ENCODE measurements at regions not wholly inside any gene's neighbourhood (a gene's known extent, or its start where the extent isn't known, plus 50 kb on each side); places are given as distances from the start of the nearest gene placed in this dataset.

GRCh38 chr9:135372036-135372435, 107.5 kb upstream of the PPP1R26 start:
- Histone ChIP-seq H3K4me3 (no peak overlapping the region), H3K36me3 (no peaks in the 10 kb centered on the region), H3K27ac (replicated peaks in 1 of 4) (no peak overlapping the region), H3K4me1 (no peaks in the 10 kb centered on the region), H3K27me3 (peaks cover 0 to 73% (median 4%) of the 10 kb centered on the region in 4 donors), H3K9me3 (no peaks in the 10 kb centered on the region)
- TF ChIP-seq POLR2A (IDR thresholded peaks at IDR 0.05; ENCODE audit: low read depth): no peak
- no peak for TF ChIP-seq EP300 (IDR thresholded peaks at IDR 0.05)
- TF ChIP-seq CTCF (IDR thresholded peaks at IDR 0.05): no peak
- no peak for TF ChIP-seq POLR2AphosphoS5 (IDR thresholded peaks at IDR 0.05)
- DNase-seq (ENCODE audit: extremely low spot score): no peak
- 66% methylated on average over 9 of the region's 16 CpGs for WGBS
- intact Hi-C loops (cut with DNase I): no loop called here

GRCh38 chr9:135372501-135373008, 107.0 kb upstream of the PPP1R26 start:
- 88% methylated on average over 18 of the region's 21 CpGs for WGBS
- Histone ChIP-seq H3K36me3 (no peaks in the 10 kb centered on the region), H3K4me3 (no peak overlapping the region), H3K9me3 (no peaks in the 10 kb centered on the region), H3K4me1 (no peaks in the 10 kb centered on the region), H3K27me3 (peaks cover 0 to 73% (median 4%) of the 10 kb centered on the region in 4 donors), H3K27ac (replicated peaks in 1 of 4) (no peak overlapping the region)
- DNase-seq (ENCODE audit: extremely low spot score): no peak
- intact Hi-C loops (cut with DNase I): no loop called here
- TF ChIP-seq POLR2A (IDR thresholded peaks at IDR 0.05; ENCODE audit: low read depth) (no peak), CTCF (IDR thresholded peaks at IDR 0.05) (no peak), EP300 (IDR thresholded peaks at IDR 0.05) (no peak), POLR2AphosphoS5 (IDR thresholded peaks at IDR 0.05) (no peak)

- no peak for DNase-seq (ENCODE audit: extremely low spot score)
- H3K36me3 ChIP-seq: no peaks in the 10 kb centered on the region
- no peak for TF ChIP-seq CTCF (IDR thresholded peaks at IDR 0.05)
- no peak for TF ChIP-seq POLR2AphosphoS5 (IDR thresholded peaks at IDR 0.05)
- TF ChIP-seq POLR2A (IDR thresholded peaks at IDR 0.05; ENCODE audit: low read depth): no peak
- TF ChIP-seq EP300 (IDR thresholded peaks at IDR 0.05): no peak
- no peak overlapping the region for H3K4me3 ChIP-seq
- no peaks in the 10 kb centered on the region for H3K4me1 ChIP-seq
- H3K9me3 ChIP-seq: no peaks in the 10 kb centered on the region
- peaks cover 0 to 78% (median 4%) of the 10 kb centered on the region in 4 donors for H3K27me3 ChIP-seq
- intact Hi-C loops (cut with DNase I): no loop called here
- 85% methylated on average over 21 of the region's 22 CpGs for WGBS
- H3K27ac ChIP-seq (replicated peaks in 1 of 4): no peak overlapping the region
These were observed 106.4 kb upstream of the PPP1R26 start for GRCh38 chr9:135373151-135373685.

- no peak overlapping the region for H3K4me3 ChIP-seq
- H3K27me3 ChIP-seq: peaks cover 0 to 79% (median 4%) of the 10 kb centered on the region in 4 donors
- DNase-seq (ENCODE audit: extremely low spot score): no peak
- H3K27ac ChIP-seq (replicated peaks in 1 of 4): no peak overlapping the region
- H3K9me3 ChIP-seq: no peaks in the 10 kb centered on the region
- H3K36me3 ChIP-seq: no peaks in the 10 kb centered on the region
- TF ChIP-seq POLR2AphosphoS5 (IDR thresholded peaks at IDR 0.05): no peak
- no peak for TF ChIP-seq CTCF (IDR thresholded peaks at IDR 0.05)
- TF ChIP-seq EP300 (IDR thresholded peaks at IDR 0.05): no peak
- TF ChIP-seq POLR2A (IDR thresholded peaks at IDR 0.05; ENCODE audit: low read depth): no peak
- intact Hi-C loops (cut with DNase I): no loop called here
- H3K4me1 ChIP-seq: no peaks in the 10 kb centered on the region
- WGBS: 20% methylated on average over 10 of the region's 10 CpGs
These were observed 105.8 kb upstream of the PPP1R26 start for GRCh38 chr9:135373820-135374219.

GRCh38 chr9:135374591-135374990, 105.0 kb upstream of the PPP1R26 start:
- Histone ChIP-seq H3K4me1 (no peaks in the 10 kb centered on the region), H3K27ac (replicated peaks in 1 of 4) (no peak overlapping the region), H3K4me3 (no peak overlapping the region), H3K9me3 (peaks cover 0 to 5% (median 0%) of the 10 kb centered on the region in 4 donors), H3K36me3 (no peaks in the 10 kb centered on the region), H3K27me3 (peaks cover 0 to 79% (median 4%) of the 10 kb centered on the region in 4 donors)
- intact Hi-C loops (cut with DNase I): no loop called here
- WGBS: 58% methylated on average over 8 of the region's 8 CpGs
- TF ChIP-seq CTCF (IDR thresholded peaks at IDR 0.05) (no peak), POLR2AphosphoS5 (IDR thresholded peaks at IDR 0.05) (no peak), POLR2A (IDR thresholded peaks at IDR 0.05; ENCODE audit: low read depth) (no peak), EP300 (IDR thresholded peaks at IDR 0.05) (no peak)
- no peak for DNase-seq (ENCODE audit: extremely low spot score)
